HL-60 (cell line): ENCODE measurements at regions not wholly inside any gene's neighbourhood (a gene's known extent, or its start where the extent isn't known, plus 50 kb on each side); places are given as distances from the start of the nearest gene placed in this dataset.

Experiments used
- DNase-seq, 2 experiments: peaks; one replicate each; pipeline ENCODE4 v3.0.0-alpha.2; 2010 to 2020; ENCODE audit warnings: low read depth in 1 of 2, low spot score in 1 of 2
- H3K27ac ChIP-seq: fragments of 250-450 bp; sonication (Bioruptor Pico); replicated peaks from 2 replicates; pipeline ENCODE4 v1.5.1; 2020; ENCODE audit warnings: mild to moderate bottlenecking, moderate library complexity
- H3K27me3 ChIP-seq: fragments of 250-450 bp; sonication (Bioruptor Pico); 2 replicates; pipeline ENCODE4 v1.5.1; 2021; ENCODE audit warnings: mild to moderate bottlenecking, moderate library complexity; ENCODE audit not compliant: insufficient read depth, poor library complexity, severe bottlenecking
- H3K4me3 ChIP-seq: replicated peaks from 2 replicates; pipeline ENCODE4 v1.5.1; 2011; ENCODE audit warnings: mild to moderate bottlenecking, control low read depth, low read length; ENCODE audit not compliant: insufficient read depth
- CTCF ChIP-seq: IDR thresholded peaks from one replicate; pipeline ENCODE4 v1.5.1; 2011; ENCODE audit warnings: low read length, control low read depth, inconsistent platforms; ENCODE audit not compliant: insufficient read depth
- GABPA ChIP-seq: IDR thresholded peaks from 2 replicates; pipeline ENCODE4 v1.6.1; 2012; ENCODE audit warnings: low read depth
- POLR2AphosphoS5 ChIP-seq: IDR thresholded peaks from 2 replicates; pipeline ENCODE4 v1.6.1; 2012; ENCODE audit warnings: low read depth
- SPI1 ChIP-seq: IDR thresholded peaks from 2 replicates; pipeline ENCODE4 v1.6.1; 2012; ENCODE audit warnings: low read depth, mild to moderate bottlenecking, borderline replicate concordance
- TF ChIP-seq, protein P1 (sequence below): IDR thresholded peaks from 2 replicates; pipeline ENCODE4 v1.6.1; 2012; ENCODE audit warnings: low read depth; ENCODE audit not compliant: insufficient replicate concordance

DNA sequence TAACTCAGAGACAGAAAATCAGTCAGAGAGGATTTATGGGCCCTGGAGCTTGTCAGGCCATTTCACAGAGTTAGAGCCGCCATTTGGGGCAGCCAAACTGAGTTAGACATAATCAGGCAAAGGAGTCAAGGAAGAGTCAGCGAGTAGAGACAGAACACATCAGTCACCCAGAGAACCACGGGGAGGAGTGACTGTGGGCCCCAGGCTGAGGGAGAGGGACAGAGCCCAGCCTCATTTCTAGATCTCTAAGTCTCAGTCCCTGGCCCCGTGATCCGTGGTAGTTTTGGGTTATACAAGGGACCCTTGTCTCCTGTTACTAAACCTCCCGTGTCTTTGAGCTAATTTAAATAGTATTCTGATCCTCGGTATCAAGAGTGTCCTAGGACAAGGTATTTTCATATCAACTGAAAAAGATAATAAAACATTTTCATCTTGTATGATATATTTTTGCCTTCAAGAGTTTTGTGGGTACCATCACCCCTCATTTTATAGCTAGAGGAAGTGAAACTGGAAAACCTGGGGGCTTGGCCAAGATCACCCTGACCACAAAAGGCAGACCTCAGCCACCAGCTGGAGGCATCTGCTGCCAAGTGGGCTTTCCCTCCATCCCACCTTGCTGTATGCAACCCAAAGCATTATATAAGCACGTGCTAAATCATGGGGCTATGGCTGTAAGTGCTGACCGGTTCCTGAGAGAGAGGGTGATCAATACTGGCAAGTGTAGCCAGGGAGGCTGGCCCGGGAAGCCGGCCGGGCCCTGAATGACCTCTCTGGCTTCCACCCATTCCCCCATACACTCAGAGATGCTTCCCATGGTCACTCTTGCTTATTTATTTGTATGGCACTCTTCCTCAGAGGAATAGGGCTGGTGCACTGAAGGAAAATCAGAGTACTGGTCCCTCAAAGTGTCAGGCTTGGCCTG, 204.1 kb downstream of the BCOR start:
- Histone ChIP-seq H3K4me3 (no peak overlapping the region), H3K27ac (no peak overlapping the region), H3K27me3 (no peaks in the 10 kb centered on the region)
- DNase-seq = no peak
- TF ChIP-seq, protein P1, sequence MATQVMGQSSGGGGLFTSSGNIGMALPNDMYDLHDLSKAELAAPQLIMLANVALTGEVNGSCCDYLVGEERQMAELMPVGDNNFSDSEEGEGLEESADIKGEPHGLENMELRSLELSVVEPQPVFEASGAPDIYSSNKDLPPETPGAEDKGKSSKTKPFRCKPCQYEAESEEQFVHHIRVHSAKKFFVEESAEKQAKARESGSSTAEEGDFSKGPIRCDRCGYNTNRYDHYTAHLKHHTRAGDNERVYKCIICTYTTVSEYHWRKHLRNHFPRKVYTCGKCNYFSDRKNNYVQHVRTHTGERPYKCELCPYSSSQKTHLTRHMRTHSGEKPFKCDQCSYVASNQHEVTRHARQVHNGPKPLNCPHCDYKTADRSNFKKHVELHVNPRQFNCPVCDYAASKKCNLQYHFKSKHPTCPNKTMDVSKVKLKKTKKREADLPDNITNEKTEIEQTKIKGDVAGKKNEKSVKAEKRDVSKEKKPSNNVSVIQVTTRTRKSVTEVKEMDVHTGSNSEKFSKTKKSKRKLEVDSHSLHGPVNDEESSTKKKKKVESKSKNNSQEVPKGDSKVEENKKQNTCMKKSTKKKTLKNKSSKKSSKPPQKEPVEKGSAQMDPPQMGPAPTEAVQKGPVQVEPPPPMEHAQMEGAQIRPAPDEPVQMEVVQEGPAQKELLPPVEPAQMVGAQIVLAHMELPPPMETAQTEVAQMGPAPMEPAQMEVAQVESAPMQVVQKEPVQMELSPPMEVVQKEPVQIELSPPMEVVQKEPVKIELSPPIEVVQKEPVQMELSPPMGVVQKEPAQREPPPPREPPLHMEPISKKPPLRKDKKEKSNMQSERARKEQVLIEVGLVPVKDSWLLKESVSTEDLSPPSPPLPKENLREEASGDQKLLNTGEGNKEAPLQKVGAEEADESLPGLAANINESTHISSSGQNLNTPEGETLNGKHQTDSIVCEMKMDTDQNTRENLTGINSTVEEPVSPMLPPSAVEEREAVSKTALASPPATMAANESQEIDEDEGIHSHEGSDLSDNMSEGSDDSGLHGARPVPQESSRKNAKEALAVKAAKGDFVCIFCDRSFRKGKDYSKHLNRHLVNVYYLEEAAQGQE = no peak
- TF ChIP-seq CTCF = no peak
- TF ChIP-seq GABPA = no peak
- no peak for TF ChIP-seq POLR2AphosphoS5
- TF ChIP-seq SPI1 = no peak

- Histone ChIP-seq H3K4me3 (no peak overlapping the region), H3K27ac (no peak overlapping the region), H3K27me3 (no peaks in the 10 kb centered on the region)
- TF ChIP-seq POLR2AphosphoS5 (no peak), SPI1 (no peak), GABPA (no peak), CTCF (no peak)
- TF ChIP-seq, protein P1 = no peak
- DNase-seq = no peak
Observed at GRCh38 chrX:39894683-39895082, 203.1 kb downstream of the BCOR start.

- no peaks in the 10 kb centered on the region for H3K27me3 ChIP-seq
- no peak for DNase-seq
- H3K27ac ChIP-seq = no peak overlapping the region
- H3K4me3 ChIP-seq = no peak overlapping the region
- TF ChIP-seq SPI1 = no peak
Observed at GRCh38 chrX:39895218-39896110, 202.3 kb downstream of the BCOR start.
